A673 (cell line): ENCODE measurements at regions not wholly inside any gene's neighbourhood (a gene's known extent, or its start where the extent isn't known, plus 50 kb on each side); places are given as distances from the start of the nearest gene placed in this dataset.

ENCODE experiments used
- CTCF ChIP-seq: fragments of 300-800, 200-600 bp; sonication (generic); conservative IDR thresholded peaks from 2 replicates; pipeline ENCODE4 v1.5.1; 2017; ENCODE audit warnings: low read depth, mild to moderate bottlenecking, antibody characterized with exemption, low read length, moderate library complexity, mixed read lengths
- EZH2 ChIP-seq: fragments of 200-600 bp; sonication (generic); IDR thresholded peaks from 2 replicates; pipeline ENCODE4 v1.6.1; 2017; ENCODE audit warnings: borderline replicate concordance, low read depth, mild to moderate bottlenecking, mixed read lengths, antibody characterized with exemption, low read length; ENCODE audit not compliant: poor library complexity, severe bottlenecking

GRCh38 chr22:47236718-47237117, 474.3 kb downstream of the TBC1D22A start:
- no peak for TF ChIP-seq CTCF
- TF ChIP-seq EZH2 = no peak
